Sigmoid colon (tissue), 4 donors: ENCODE measurements at regions not wholly inside any gene's neighbourhood (a gene's known extent, or its start where the extent isn't known, plus 50 kb on each side); places are given as distances from the start of the nearest gene placed in this dataset.

Source experiments
- POLR2A ChIP-seq, 2 donors: fragments of 450-650 bp; IDR thresholded peaks; one replicate each; pipeline ENCODE4 v1.6.1; 2016; ENCODE audit warnings: antibody characterized with exemption in 2 of 2, mild to moderate bottlenecking in 2 of 2, moderate library complexity in 2 of 2
- POLR2AphosphoS5 ChIP-seq, 4 donors: sonication (generic); formaldehyde crosslinking; IDR thresholded peaks; one replicate each; pipeline ENCODE4 v1.6.1; 2017; ENCODE audit warnings: antibody characterized with exemption in 4 of 4
- TF ChIP-seq, protein P1 (sequence below), 4 experiments: fragments of 450-650 bp in 3 of 4; fragments of 200-600 bp in 1 of 4; IDR thresholded peaks; one replicate each; pipeline ENCODE4 v1.5.1; 2016 to 2019; ENCODE audit warnings: antibody characterized with exemption in 4 of 4, mild to moderate bottlenecking in 3 of 4, moderate library complexity in 2 of 4

DNA sequence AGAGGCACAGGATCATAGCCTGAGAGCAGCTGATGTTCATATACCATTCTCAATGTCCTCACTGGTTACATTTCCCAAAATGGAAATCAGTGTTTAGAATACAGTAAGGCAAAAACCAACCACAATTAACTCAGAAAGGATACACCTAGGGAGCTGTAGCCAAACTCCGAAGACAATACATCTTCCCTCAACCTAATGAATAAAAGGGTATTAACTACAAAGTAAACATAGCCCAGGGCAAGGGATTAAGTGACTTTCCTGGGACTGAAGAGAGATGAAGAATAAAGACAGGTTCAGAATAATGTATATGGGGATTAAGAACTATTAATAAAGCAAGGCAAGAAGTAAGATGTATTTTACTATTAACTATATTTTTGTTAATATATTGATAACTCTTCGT lies 79.5 kb downstream of the RPS29 start:
- TF ChIP-seq POLR2AphosphoS5 (IDR thresholded peaks at IDR 0.05) (no peak), POLR2A (IDR thresholded peaks at IDR 0.05) (no peak)
- TF ChIP-seq, protein P1, sequence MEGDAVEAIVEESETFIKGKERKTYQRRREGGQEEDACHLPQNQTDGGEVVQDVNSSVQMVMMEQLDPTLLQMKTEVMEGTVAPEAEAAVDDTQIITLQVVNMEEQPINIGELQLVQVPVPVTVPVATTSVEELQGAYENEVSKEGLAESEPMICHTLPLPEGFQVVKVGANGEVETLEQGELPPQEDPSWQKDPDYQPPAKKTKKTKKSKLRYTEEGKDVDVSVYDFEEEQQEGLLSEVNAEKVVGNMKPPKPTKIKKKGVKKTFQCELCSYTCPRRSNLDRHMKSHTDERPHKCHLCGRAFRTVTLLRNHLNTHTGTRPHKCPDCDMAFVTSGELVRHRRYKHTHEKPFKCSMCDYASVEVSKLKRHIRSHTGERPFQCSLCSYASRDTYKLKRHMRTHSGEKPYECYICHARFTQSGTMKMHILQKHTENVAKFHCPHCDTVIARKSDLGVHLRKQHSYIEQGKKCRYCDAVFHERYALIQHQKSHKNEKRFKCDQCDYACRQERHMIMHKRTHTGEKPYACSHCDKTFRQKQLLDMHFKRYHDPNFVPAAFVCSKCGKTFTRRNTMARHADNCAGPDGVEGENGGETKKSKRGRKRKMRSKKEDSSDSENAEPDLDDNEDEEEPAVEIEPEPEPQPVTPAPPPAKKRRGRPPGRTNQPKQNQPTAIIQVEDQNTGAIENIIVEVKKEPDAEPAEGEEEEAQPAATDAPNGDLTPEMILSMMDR (IDR thresholded peaks at IDR 0.05) = no peak
